HG02943 (cell line): ENCODE measurements at regions not wholly inside any gene's neighbourhood (a gene's known extent, or its start where the extent isn't known, plus 50 kb on each side); places are given as distances from the start of the nearest gene placed in this dataset.
A peak's percentile ranks its signal among the peaks of the same experiment; 100 is the strongest.

ENCODE experiments used
- ATAC-seq: cut with Tn5 transposase; IDR thresholded peaks from one replicate; pipeline ENCODE4 v1.9.1; 2021; ENCODE audit warnings: mild to moderate bottlenecking, low read depth, moderate library complexity; ENCODE audit not compliant: unreplicated experiment

GRCh38 chr12:65755596-65755978, 68.7 kb upstream of the HMGA2 start:
- no peak for ATAC-seq

GRCh38 chr12:65756267-65756666, 68.0 kb upstream of the HMGA2 start:
- ATAC-seq: no peak

- peak; percentile 86 for ATAC-seq
Measured at GRCh38 chr12:65756956-65757511, 67.2 kb upstream of the HMGA2 start.

GRCh38 chr12:65758401-65758800, 65.9 kb upstream of the HMGA2 start:
- no peak for ATAC-seq

GRCh38 chr12:65759735-65760134, 64.5 kb upstream of the HMGA2 start:
- no peak for ATAC-seq

- ATAC-seq: no peak
Measured at GRCh38 chr12:65761301-65761700, 63.0 kb upstream of the HMGA2 start.

- ATAC-seq: no peak
Measured at GRCh38 chr12:65764325-65764724, 60.0 kb upstream of the HMGA2 start.

- no peak for ATAC-seq
Measured at GRCh38 chr12:65765436-65765813, 58.9 kb upstream of the HMGA2 start.

GRCh38 chr12:65769880-65770279, 54.4 kb upstream of the HMGA2 start:
- ATAC-seq: no peak
